Uterus (tissue), 3 donors: ENCODE measurements at regions not wholly inside any gene's neighbourhood (a gene's known extent, or its start where the extent isn't known, plus 50 kb on each side); places are given as distances from the start of the nearest gene placed in this dataset.

Experiments used
- DNase-seq, 2 donors: peaks; one replicate each; pipeline ENCODE4 v3.0.0-alpha.2; 2019 to 2020
- H3K27ac ChIP-seq, 2 donors: fragments of 200-600 bp; sonication (generic); 1 replicate in 1 of 2; 2 replicates in 1 of 2; pipeline ENCODE4 v1.5.1; 2016 to 2018
- H3K27me3 ChIP-seq, 2 donors: fragments of 200-600 bp; sonication (generic); one replicate each; pipeline ENCODE4 v1.5.1; 2018 to 2019; ENCODE audit warnings: control low read depth in 1 of 2
- H3K36me3 ChIP-seq, 2 donors: fragments of 200-600 bp; sonication (generic); one replicate each; pipeline ENCODE4 v1.5.1; 2019; ENCODE audit warnings: control low read depth in 1 of 2
- H3K4me1 ChIP-seq, 2 donors: fragments of 200-600 bp; sonication (generic); one replicate each; pipeline ENCODE4 v1.5.1; 2018 to 2019; ENCODE audit warnings: control low read depth in 1 of 2
- H3K4me3 ChIP-seq, 2 donors: fragments of 200-600 bp; sonication (generic); 1 replicate in 1 of 2; 2 replicates in 1 of 2; pipeline ENCODE4 v1.5.1; 2018 to 2019; ENCODE audit warnings: mild to moderate bottlenecking in 1 of 2
- H3K9me3 ChIP-seq, 2 donors: fragments of 200-600 bp; sonication (generic); one replicate each; pipeline ENCODE4 v1.5.1; 2019; ENCODE audit warnings: control low read depth in 1 of 2
- CTCF ChIP-seq, 4 experiments: fragments of 200-600 bp in 2 of 4; fragments of 450-650 bp in 2 of 4; sonication (generic) in 2 of 4; IDR thresholded peaks; one replicate each; pipeline ENCODE4 v1.5.1; 2016 to 2019; ENCODE audit warnings: antibody characterized with exemption in 4 of 4, mild to moderate bottlenecking in 2 of 4, moderate library complexity in 1 of 4
- POLR2A ChIP-seq, 2 donors: fragments of 450-650 bp; IDR thresholded peaks; one replicate each; pipeline ENCODE4 v1.6.1; 2016; ENCODE audit warnings: antibody characterized with exemption in 2 of 2, mild to moderate bottlenecking in 1 of 2, moderate library complexity in 1 of 2
- intact Hi-C: fragments of 100-400 bp; cut with DNase I; formaldehyde crosslinking; loops from one replicate; pipeline ENCODE4 v1.15.1; 2023; ENCODE audit warnings: low total_unique reads
- donor health status: DM: yes; HTN: yes; CAD: no.

- Histone ChIP-seq H3K36me3 (no peaks in the 10 kb centered on the region), H3K9me3 (no peaks in the 10 kb centered on the region), H3K4me1 (no peaks in the 10 kb centered on the region), H3K27me3 (no peaks in the 10 kb centered on the region), H3K4me3 (no peak overlapping the region), H3K27ac (no peak overlapping the region)
- no peak for TF ChIP-seq POLR2A (IDR thresholded peaks at IDR 0.05)
- TF ChIP-seq CTCF (IDR thresholded peaks at IDR 0.05), result no peak
- no peak for DNase-seq
- intact Hi-C loops, result no loop called here
Observed at GRCh38 chr17:43315858-43316521, 82.2 kb upstream of the RNU2-1 start.

- Histone ChIP-seq H3K9me3 (no peaks in the 10 kb centered on the region), H3K27ac (no peak overlapping the region), H3K36me3 (no peaks in the 10 kb centered on the region), H3K4me3 (no peak overlapping the region), H3K27me3 (no peaks in the 10 kb centered on the region), H3K4me1 (no peaks in the 10 kb centered on the region)
- TF ChIP-seq POLR2A (IDR thresholded peaks at IDR 0.05), result no peak
- no peak for TF ChIP-seq CTCF (IDR thresholded peaks at IDR 0.05)
- intact Hi-C loops, result no loop called here
- DNase-seq, result no peak
Observed at GRCh38 chr17:43315369-43315768, 81.6 kb upstream of the RNU2-1 start.

GRCh38 chr17:43314611-43315011, 80.8 kb upstream of the RNU2-1 start:
- intact Hi-C loops, result no loop called here
- H3K4me1 ChIP-seq, result no peaks in the 10 kb centered on the region

GRCh38 chr17:43312011-43312410, 78.2 kb upstream of the RNU2-1 start:
- Histone ChIP-seq H3K9me3 (no peaks in the 10 kb centered on the region), H3K4me3 (no peak overlapping the region), H3K27me3 (no peaks in the 10 kb centered on the region), H3K36me3 (no peaks in the 10 kb centered on the region), H3K27ac (no peak overlapping the region), H3K4me1 (no peaks in the 10 kb centered on the region)
- TF ChIP-seq POLR2A (IDR thresholded peaks at IDR 0.05) (no peak), CTCF (IDR thresholded peaks at IDR 0.05) (no peak)
- no peak for DNase-seq
- intact Hi-C loops, result no loop called here

More at GRCh38 chr17:43314611-43315011, 80.8 kb upstream of the RNU2-1 start:
- Histone ChIP-seq H3K27ac (no peak overlapping the region), H3K9me3 (no peaks in the 10 kb centered on the region), H3K27me3 (no peaks in the 10 kb centered on the region), H3K36me3 (no peaks in the 10 kb centered on the region), H3K4me3 (no peak overlapping the region)
- TF ChIP-seq CTCF (IDR thresholded peaks at IDR 0.05) (no peak), POLR2A (IDR thresholded peaks at IDR 0.05) (no peak)
- no peak for DNase-seq

GRCh38 chr17:43309505-43310332, 75.9 kb upstream of the RNU2-1 start:
- no peaks in the 10 kb centered on the region for H3K4me1 ChIP-seq
- no peaks in the 10 kb centered on the region for H3K27me3 ChIP-seq
- H3K9me3 ChIP-seq, result no peaks in the 10 kb centered on the region
- TF ChIP-seq CTCF (IDR thresholded peaks at IDR 0.05) (no peak), POLR2A (IDR thresholded peaks at IDR 0.05) (no peak)
- H3K36me3 ChIP-seq, result no peaks in the 10 kb centered on the region
- DNase-seq, result no peak
- H3K27ac ChIP-seq, result no peak overlapping the region
- intact Hi-C loops, result no loop called here
- no peak overlapping the region for H3K4me3 ChIP-seq
